ENCODE measurements at regions not wholly inside any gene's neighbourhood (a gene's known extent, or its start where the extent isn't known, plus 50 kb on each side); places are given as distances from the start of the nearest gene placed in this dataset.

- H3K27ac ChIP-seq = no peak overlapping the region
- no peak for TF ChIP-seq CTCF (IDR thresholded peaks at IDR 0.05)
- TF ChIP-seq ZFX (IDR thresholded peaks at IDR 0.05; ENCODE audit: borderline replicate concordance) = no peak
Measured at GRCh38 chr4:133600008-133600407, 450.9 kb downstream of the PCDH10 start.

GRCh38 chr4:133598779-133599178 lies 449.7 kb downstream of the PCDH10 start:
- H3K27ac ChIP-seq = no peak overlapping the region
- TF ChIP-seq CTCF (IDR thresholded peaks at IDR 0.05) = no peak

GRCh38 chr4:133597251-133597650 lies 448.2 kb downstream of the PCDH10 start:
- no peak for TF ChIP-seq ZFX (IDR thresholded peaks at IDR 0.05; ENCODE audit: borderline replicate concordance)
- no peak overlapping the region for H3K27ac ChIP-seq

- TF ChIP-seq CTCF (IDR thresholded peaks at IDR 0.05) = no peak
- no peak for TF ChIP-seq ZFX (IDR thresholded peaks at IDR 0.05; ENCODE audit: borderline replicate concordance)
- no peak overlapping the region for H3K27ac ChIP-seq
Measured at GRCh38 chr4:133596459-133596858, 447.4 kb downstream of the PCDH10 start.

- H3K27ac ChIP-seq = no peak overlapping the region
- no peak for TF ChIP-seq ZFX (IDR thresholded peaks at IDR 0.05; ENCODE audit: borderline replicate concordance)
- TF ChIP-seq CTCF (IDR thresholded peaks at IDR 0.05) = no peak
Measured at GRCh38 chr4:133594390-133595207, 445.5 kb downstream of the PCDH10 start.

GRCh38 chr4:133593764-133594163 lies 444.7 kb downstream of the PCDH10 start:
- no peak overlapping the region for H3K27ac ChIP-seq
- no peak for TF ChIP-seq ZFX (IDR thresholded peaks at IDR 0.05; ENCODE audit: borderline replicate concordance)
- no peak for TF ChIP-seq CTCF (IDR thresholded peaks at IDR 0.05)

GRCh38 chr4:133592591-133592990 lies 443.5 kb downstream of the PCDH10 start:
- no peak overlapping the region for H3K27ac ChIP-seq
- TF ChIP-seq CTCF (IDR thresholded peaks at IDR 0.05) = no peak
- TF ChIP-seq ZFX (IDR thresholded peaks at IDR 0.05; ENCODE audit: borderline replicate concordance) = no peak

GRCh38 chr4:133592106-133592505 lies 443.0 kb downstream of the PCDH10 start:
- no peak overlapping the region for H3K27ac ChIP-seq

More at GRCh38 chr4:133592106-133592505, 443.0 kb downstream of the PCDH10 start:
- TF ChIP-seq ZFX (IDR thresholded peaks at IDR 0.05; ENCODE audit: borderline replicate concordance) = no peak
- TF ChIP-seq CTCF (IDR thresholded peaks at IDR 0.05) = no peak

Measured in 22Rv1 (cell line).